HCT116 (cell line): ENCODE measurements at regions not wholly inside any gene's neighbourhood (a gene's known extent, or its start where the extent isn't known, plus 50 kb on each side); places are given as distances from the start of the nearest gene placed in this dataset.

Source experiments
- ATAC-seq: fragments of 200-7000 bp; cut with Tn5 transposase; 2 replicates; pipeline ENCODE4 v1.9.1; 2020; ENCODE audit warnings: mild to moderate bottlenecking, moderate library complexity
- BruUV-seq: library from RNA; stranded (reverse); fragments of 400-500 nt; replicated peaks from 2 replicates; lab custom pipeline; 2021; lab: Mats Ljungman, UMichigan
- CTCF ChIA-PET: fragments of 300-600 bp; sonication (Branson Sonifier 250); formaldehyde crosslinking; loops from one replicate; lab custom pipeline; 2021; ENCODE audit warnings: antibody characterized with exemption; lab: Charles Lee
- POLR2A ChIA-PET: fragments of 300-600, 350-600 bp; sonication (Branson Sonifier 250); formaldehyde crosslinking; loops from one replicate; lab custom pipeline; 2021; ENCODE audit warnings: antibody characterized with exemption; lab: Charles Lee
- RAD21 ChIA-PET, 2 experiments: fragments of 300-600 bp; sonication (Branson Sonifier 250); formaldehyde crosslinking; loops; one replicate each; lab custom pipeline; 2023; ENCODE audit warnings: low total read pairs in 2 of 2; ENCODE audit not compliant: uncharacterized antibody in 2 of 2, unreplicated experiment in 2 of 2, low non-redundant PET in 1 of 2; lab: Charles Lee
- DNase-seq: peaks from one replicate; pipeline ENCODE4 v3.0.0-alpha.2; 2010; ENCODE audit warnings: low read depth, low spot score
- H2AFZ ChIP-seq: fragments of 200-600 bp; shearing (Covaris generic), sonication (generic); 2 replicates; pipeline ENCODE4 v1.6.1; 2017; ENCODE audit warnings: low read depth, mixed run types, mixed read lengths, antibody characterized with exemption, low read length; ENCODE audit not compliant: poor library complexity, severe bottlenecking
- H3K27ac ChIP-seq: 2 replicates; pipeline ENCODE4 v1.5.1; 2012; ENCODE audit warnings: low read depth, low read length
- H3K27me3 ChIP-seq: fragments of 200-600 bp; sonication (generic); 2 replicates; pipeline ENCODE4 v1.6.1; 2016; ENCODE audit warnings: mixed run types, low read length, mixed read lengths; ENCODE audit not compliant: insufficient read depth
- H3K36me3 ChIP-seq, 2 experiments: fragments of 200-500 bp in 1 of 2; fragments of 200-600 bp in 1 of 2; sonication (Bioruptor generic) in 1 of 2; sonication (generic) in 1 of 2; 2 replicates each; pipeline versions ENCODE4 v1.5.1 to v1.6.1; 2014 to 2016; ENCODE audit warnings: low read length in 2 of 2, inconsistent platforms in 1 of 2, mixed read lengths in 1 of 2, mixed run types in 1 of 2; ENCODE audit not compliant: insufficient read depth in 2 of 2, control insufficient read depth in 1 of 2
- H3K4me1 ChIP-seq, 2 experiments: fragments of 200-600 bp in 1 of 2; sonication (generic) in 1 of 2; 2 replicates each; pipeline versions ENCODE4 v1.5.1 to v1.6.1; 2012 to 2017; ENCODE audit warnings: low read length in 2 of 2, inconsistent platforms in 1 of 2, mild to moderate bottlenecking in 1 of 2, mixed read lengths in 1 of 2, mixed run types in 1 of 2, moderate library complexity in 1 of 2; ENCODE audit not compliant: insufficient read depth in 2 of 2, control insufficient read depth in 1 of 2
- H3K4me2 ChIP-seq: fragments of 200-600 bp; sonication (generic); 2 replicates; pipeline ENCODE4 v1.6.1; 2017; ENCODE audit warnings: mixed run types, low read length, mixed read lengths
- H3K4me3 ChIP-seq, 2 experiments: fragments of 200-600 bp in 1 of 2; sonication (generic) in 1 of 2; replicated peaks in 1 of 2; 2 replicates each; pipeline ENCODE4 v1.5.1; 2011 to 2016; ENCODE audit warnings: low read length in 2 of 2, control low read depth in 1 of 2, low read depth in 1 of 2, mild to moderate bottlenecking in 1 of 2, mixed read lengths in 1 of 2, mixed run types in 1 of 2
- H3K79me2 ChIP-seq: fragments of 200-600 bp; sonication (generic); 2 replicates; pipeline ENCODE4 v1.6.1; 2017; ENCODE audit warnings: mild to moderate bottlenecking, mixed run types, low read length, moderate library complexity, mixed read lengths; ENCODE audit not compliant: insufficient read depth
- H3K9ac ChIP-seq: fragments of 200-600 bp; sonication (generic); 2 replicates; pipeline ENCODE4 v1.6.1; 2016; ENCODE audit warnings: low read length, mixed read lengths
- H3K9me2 ChIP-seq: fragments of 200-600 bp; sonication (generic), shearing (Covaris generic); 2 replicates; pipeline ENCODE4 v1.6.1; 2017; ENCODE audit warnings: mixed run types, mild to moderate bottlenecking, moderate library complexity; ENCODE audit not compliant: insufficient read depth
- H3K9me3 ChIP-seq, 2 experiments: fragments of 200-500 bp in 1 of 2; fragments of 200-600 bp in 1 of 2; sonication (Bioruptor generic) in 1 of 2; sonication (generic) in 1 of 2; 2 replicates each; pipeline ENCODE4 v1.6.1; 2014 to 2017; ENCODE audit warnings: low read length in 2 of 2, mixed read lengths in 2 of 2, inconsistent platforms in 1 of 2, low read depth in 1 of 2, mild to moderate bottlenecking in 1 of 2, mixed run types in 1 of 2, moderate library complexity in 1 of 2; ENCODE audit not compliant: control insufficient read depth in 1 of 2, insufficient read depth in 1 of 2
- H4K20me1 ChIP-seq: fragments of 200-600 bp; sonication (generic), shearing (Covaris generic); 2 replicates; pipeline ENCODE4 v1.6.1; 2017; ENCODE audit warnings: mixed run types, mild to moderate bottlenecking, moderate library complexity; ENCODE audit not compliant: insufficient read depth
- ATF3 ChIP-seq: IDR thresholded peaks from 2 replicates; pipeline ENCODE4 v1.6.1; 2012
- CBX3 ChIP-seq: IDR thresholded peaks from 2 replicates; pipeline ENCODE4 v1.6.1; 2012; ENCODE audit warnings: low read depth
- EGR1 ChIP-seq: IDR thresholded peaks from 2 replicates; pipeline ENCODE4 v1.6.1; 2012; ENCODE audit warnings: low read depth
- ELF1 ChIP-seq: IDR thresholded peaks from 2 replicates; pipeline ENCODE4 v1.6.1; 2012; ENCODE audit warnings: low read depth, borderline replicate concordance
- EZH2phosphoT487 ChIP-seq: fragments of 200-600 bp; IDR thresholded peaks from 2 replicates; pipeline ENCODE4 v1.6.1; 2018; ENCODE audit warnings: antibody characterized with exemption, borderline replicate concordance
- MAX ChIP-seq: IDR thresholded peaks from 2 replicates; pipeline ENCODE4 v1.6.1; 2012
- RAD21 ChIP-seq: IDR thresholded peaks from 2 replicates; pipeline ENCODE4 v1.6.1; 2012; ENCODE audit warnings: low read depth, mild to moderate bottlenecking
- REST ChIP-seq: IDR thresholded peaks from 2 replicates; pipeline ENCODE4 v1.6.1; 2012; ENCODE audit warnings: low read depth
- SP1 ChIP-seq: IDR thresholded peaks from 2 replicates; pipeline ENCODE4 v1.6.1; 2012; ENCODE audit warnings: low read depth
- SRF ChIP-seq: IDR thresholded peaks from 2 replicates; pipeline ENCODE4 v1.6.1; 2012; ENCODE audit warnings: low read depth
- TCF7L2 ChIP-seq: IDR thresholded peaks from 2 replicates; pipeline ENCODE4 v1.7.0; 2011; ENCODE audit warnings: borderline replicate concordance, inconsistent platforms; ENCODE audit not compliant: insufficient read depth, insufficient read length; ENCODE audit errors: extremely low read depth
- ZFX ChIP-seq: fragments of 450-650 bp; IDR thresholded peaks from 2 replicates; pipeline ENCODE4 v1.6.1; 2017
- ZNF274 ChIP-seq: fragments of 200-500 bp; sonication (Bioruptor generic); IDR thresholded peaks from 2 replicates; pipeline ENCODE4 v1.6.1; 2014; ENCODE audit warnings: mild to moderate bottlenecking, low read depth, low read length, inconsistent platforms
- intact Hi-C: fragments of 100-400 bp; cut with micrococcal nuclease; formaldehyde crosslinking; loops from 2 replicates; pipeline ENCODE4 v1.10.0; 2022

GRCh38 chr2:237243487-237243886 is 157.8 kb downstream of the COPS8 start:
- intact Hi-C loops = no loop called here
- ATAC-seq = no peak
- no peaks in the 10 kb centered on the region for H4K20me1 ChIP-seq
- no peaks in the 10 kb centered on the region for H3K27me3 ChIP-seq
- BruUV-seq = no TSS peak
- ChIA-PET CTCF (no interaction called here), POLR2A (no interaction called here), RAD21 (no interaction called here)
- H3K4me2 ChIP-seq = no peak overlapping the region
- no peak for DNase-seq
- H3K4me3 ChIP-seq = no peak overlapping the region
- TF ChIP-seq MAX (no peak), SP1 (no peak), ZNF274 (no peak), ATF3 (no peak), SRF (no peak), EGR1 (no peak), CBX3 (no peak), EZH2phosphoT487 (no peak), ELF1 (no peak), RAD21 (no peak), REST (no peak), ZFX (no peak), TCF7L2 (no peak)
- H3K4me1 ChIP-seq = no peaks in the 10 kb centered on the region
- no peak overlapping the region for H2AFZ ChIP-seq
- H3K9me3 ChIP-seq = no peaks in the 10 kb centered on the region
- H3K79me2 ChIP-seq = no peaks in the 10 kb centered on the region
- no peaks in the 10 kb centered on the region for H3K9me2 ChIP-seq
- no peaks in the 10 kb centered on the region for H3K36me3 ChIP-seq
- no peak overlapping the region for H3K9ac ChIP-seq
- H3K27ac ChIP-seq = no peak overlapping the region
